HG02870 (cell line): ENCODE measurements at regions not wholly inside any gene's neighbourhood (a gene's known extent, or its start where the extent isn't known, plus 50 kb on each side); places are given as distances from the start of the nearest gene placed in this dataset.

Source experiments
- ATAC-seq: cut with Tn5 transposase; IDR thresholded peaks from one replicate; pipeline ENCODE4 v1.9.1; 2021; ENCODE audit warnings: mild to moderate bottlenecking, moderate library complexity; ENCODE audit not compliant: unreplicated experiment

- ATAC-seq: no peak
Observed at GRCh38 chr5:54659700-54660131, 142.2 kb downstream of the SNX18 start.

- no peak for ATAC-seq
Observed at GRCh38 chr5:54658010-54658409, 140.5 kb downstream of the SNX18 start.

GRCh38 chr5:54656261-54656728, 138.7 kb downstream of the SNX18 start:
- no peak for ATAC-seq

- ATAC-seq: no peak
Observed at GRCh38 chr5:54655761-54656160, 138.2 kb downstream of the SNX18 start.

- ATAC-seq: no peak
Observed at GRCh38 chr5:54655266-54655665, 137.7 kb downstream of the SNX18 start.

- no peak for ATAC-seq
Observed at GRCh38 chr5:54653956-54654614, 136.5 kb downstream of the SNX18 start.

GRCh38 chr5:54651482-54652076, 134.0 kb downstream of the SNX18 start:
- ATAC-seq: no peak

GRCh38 chr5:54649041-54649504, 131.5 kb downstream of the SNX18 start:
- ATAC-seq: no peak

DNA sequence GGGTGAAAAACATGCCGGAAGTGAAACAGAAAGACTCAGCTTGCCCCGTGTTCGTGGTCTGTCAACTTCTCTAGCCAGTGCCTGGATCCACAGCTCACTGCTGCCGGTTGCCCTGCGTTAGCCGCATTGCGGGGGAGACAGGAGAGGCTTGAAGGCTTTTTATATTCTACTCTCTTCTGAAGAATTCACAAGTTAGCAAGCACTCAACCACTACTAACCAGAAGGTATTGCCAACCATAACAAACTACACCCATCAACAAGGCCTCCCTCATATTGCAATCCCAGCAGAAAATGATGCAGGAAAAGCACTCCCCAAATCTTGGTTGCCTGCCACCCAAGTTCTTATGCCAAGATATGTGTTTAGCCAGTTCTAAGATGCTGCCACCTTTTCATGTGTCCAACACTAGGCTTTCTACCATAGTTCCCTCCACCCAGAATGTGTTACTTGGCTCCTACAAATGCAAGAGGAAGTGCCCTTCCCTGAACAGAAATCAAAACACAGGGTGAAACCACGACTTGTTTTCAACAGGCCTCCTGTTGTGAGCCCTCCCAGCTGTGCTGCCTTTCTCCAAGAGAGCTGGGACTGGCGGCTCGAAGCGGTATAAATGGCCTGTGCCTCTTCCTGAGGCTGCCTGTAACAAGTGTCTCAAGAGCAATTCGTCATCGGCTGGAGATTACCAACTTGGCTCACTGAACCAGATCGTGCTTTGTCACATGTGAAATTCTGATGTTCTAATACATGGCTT, 129.0 kb downstream of the SNX18 start:
- ATAC-seq: peak; percentile 84

DNA sequence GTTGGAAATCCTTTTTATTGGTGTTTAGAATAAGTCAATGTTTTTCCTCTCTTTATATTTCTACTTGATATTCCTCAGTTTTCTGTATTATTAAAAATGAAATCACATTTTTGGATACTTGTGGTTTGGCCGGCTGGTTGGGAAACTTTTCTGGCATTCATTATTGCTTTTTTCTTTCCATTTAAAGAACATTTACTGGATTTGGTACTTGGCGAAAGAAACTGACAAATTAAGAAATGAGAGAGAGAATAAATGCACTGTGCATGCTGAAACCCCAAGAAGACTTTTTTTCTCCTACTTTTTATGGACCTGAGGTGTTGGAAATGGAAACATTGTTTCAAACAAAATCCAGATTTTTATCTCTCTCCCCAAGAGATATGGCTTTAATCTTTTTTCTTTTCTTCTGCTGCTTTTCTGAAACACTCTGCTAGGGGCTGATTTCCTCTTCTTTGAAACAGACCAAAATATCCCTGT, 128.4 kb downstream of the SNX18 start:
- ATAC-seq: no peak

GRCh38 chr5:54644226-54644625, 126.7 kb downstream of the SNX18 start:
- ATAC-seq: no peak

DNA sequence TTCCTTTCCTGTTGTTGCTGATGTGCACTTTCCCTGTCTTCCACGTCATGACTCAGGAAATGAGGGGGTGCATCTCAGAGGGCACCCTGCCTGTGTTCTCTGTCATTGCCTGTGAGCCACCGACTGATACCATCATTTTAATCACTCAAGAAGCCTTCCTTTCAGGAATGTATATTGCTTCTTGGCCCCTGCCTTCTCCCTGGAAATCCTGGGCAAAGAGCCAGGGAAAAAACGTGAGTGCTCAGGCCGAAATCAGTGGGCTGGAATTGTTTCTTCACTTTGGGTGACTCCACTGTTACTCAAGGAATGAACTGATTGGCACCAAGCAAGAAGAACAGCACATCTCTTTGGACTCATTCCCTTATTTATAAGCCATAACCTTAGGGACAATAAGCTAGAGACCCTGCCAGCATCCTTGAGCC, 126.1 kb downstream of the SNX18 start:
- ATAC-seq: no peak

DNA sequence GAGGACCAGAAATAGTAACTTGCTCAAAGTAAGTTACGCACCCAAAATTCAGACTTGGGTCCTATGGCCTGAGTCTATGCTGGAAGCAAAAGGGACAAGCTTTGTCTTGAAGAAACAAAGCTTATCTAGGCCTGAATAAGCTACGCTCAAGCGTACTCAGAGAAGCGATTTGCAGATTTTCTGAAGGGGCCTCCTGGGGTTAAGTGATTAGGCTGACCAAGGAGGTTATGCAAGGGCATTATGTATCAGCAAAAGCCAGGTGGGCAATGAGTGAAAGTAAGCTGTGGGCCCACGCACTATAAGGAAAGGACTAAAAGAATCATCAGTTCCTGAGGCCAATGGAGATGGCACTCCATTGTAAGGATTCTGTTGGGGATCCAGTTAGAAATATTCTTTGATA, 122.1 kb downstream of the SNX18 start:
- ATAC-seq: no peak

- ATAC-seq: no peak
Observed at GRCh38 chr5:54638106-54638505, 120.5 kb downstream of the SNX18 start.

- ATAC-seq: no peak
Observed at GRCh38 chr5:54637654-54638053, 120.1 kb downstream of the SNX18 start.

GRCh38 chr5:54634089-54634488, 116.5 kb downstream of the SNX18 start:
- no peak for ATAC-seq

GRCh38 chr5:54632131-54632701, 114.7 kb downstream of the SNX18 start:
- ATAC-seq: no peak

GRCh38 chr5:54630738-54631359, 113.3 kb downstream of the SNX18 start:
- no peak for ATAC-seq

DNA sequence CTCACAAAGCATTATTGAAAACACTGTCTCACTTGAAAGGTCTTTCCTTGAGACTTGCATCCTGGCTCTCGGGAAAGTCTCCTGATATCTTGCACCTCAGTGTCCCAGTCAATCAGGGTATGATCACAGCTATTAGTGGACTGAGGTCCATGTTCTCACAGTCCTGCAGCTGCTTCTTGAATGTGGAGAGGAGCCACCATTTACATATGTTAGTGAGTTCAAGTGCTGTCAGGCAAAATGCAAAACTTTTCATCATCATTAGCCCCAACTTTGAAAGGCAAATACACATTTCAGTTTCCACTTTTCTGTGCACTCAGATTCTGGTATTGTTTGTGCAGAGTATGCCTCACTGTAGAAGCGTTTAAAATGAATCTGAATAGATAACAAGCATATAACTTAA, 111.6 kb downstream of the SNX18 start:
- ATAC-seq: no peak

DNA sequence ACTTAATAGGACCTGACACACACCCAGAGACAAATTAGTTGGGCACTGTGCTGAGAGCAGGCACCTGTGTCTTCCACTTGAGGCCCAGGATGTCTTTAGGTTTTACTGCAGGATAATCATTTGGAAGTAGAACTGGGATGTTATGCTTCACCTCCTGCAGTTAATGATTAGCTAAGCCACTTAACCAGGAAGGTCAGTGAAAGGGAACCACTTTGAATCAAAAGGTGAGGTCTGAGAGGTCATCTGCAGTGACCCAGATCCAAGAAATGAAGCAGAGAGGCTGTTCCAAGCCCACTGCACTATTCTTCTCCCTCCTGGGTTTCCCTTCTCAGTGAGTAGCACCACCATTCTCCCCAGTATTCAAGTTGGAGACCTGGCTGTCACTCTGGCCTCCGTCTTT, 110.5 kb downstream of the SNX18 start:
- ATAC-seq: no peak

- ATAC-seq: no peak
Observed at GRCh38 chr5:54626407-54626806, 108.8 kb downstream of the SNX18 start.
